ENCODE measurements at regions not wholly inside any gene's neighbourhood (a gene's known extent, or its start where the extent isn't known, plus 50 kb on each side); places are given as distances from the start of the nearest gene placed in this dataset.

GRCh38 chr7:92949748-92950147, 113.4 kb upstream of the CDK6 start:
- POLR2A ChIA-PET, result no interaction called here
- no peaks in the 10 kb centered on the region for H4K20me1 ChIP-seq (ENCODE audit: insufficient read depth)
- H3K9ac ChIP-seq, result no peak overlapping the region
- H2AFZ ChIP-seq (ENCODE audit: low read depth), result no peak overlapping the region
- H3K27me3 ChIP-seq (ENCODE audit: insufficient read depth), result no peaks in the 10 kb centered on the region
- H3K9me2 ChIP-seq, result no peaks in the 10 kb centered on the region
- peaks cover 0 to 2% of the 10 kb centered on the region in 2 experiments; a peak in 1 of 4 replicates for H3K4me1 ChIP-seq (ENCODE audit: control insufficient read depth in 1 of 2, insufficient read depth in 2 of 2, low read depth in 1 of 2, low read length in 1 of 2)
- H3K36me3 ChIP-seq (replicated peaks in 1 of 2; ENCODE audit: control insufficient read depth in 1 of 2, insufficient read depth in 2 of 2, low read length in 1 of 2), result no peaks in the 10 kb centered on the region
- no peaks in the 10 kb centered on the region for H3K79me2 ChIP-seq (ENCODE audit: insufficient read depth)
- no peak for DNase-seq
- TF ChIP-seq POLR2AphosphoS5 (IDR thresholded peaks at IDR 0.05; ENCODE audit: low read depth, low read length), result no peak
- TF ChIP-seq EP300 (IDR thresholded peaks at IDR 0.05; ENCODE audit: borderline replicate concordance in 1 of 2, low read depth in 1 of 2, low read length in 1 of 2), result no peak
- TF ChIP-seq, protein P1, sequence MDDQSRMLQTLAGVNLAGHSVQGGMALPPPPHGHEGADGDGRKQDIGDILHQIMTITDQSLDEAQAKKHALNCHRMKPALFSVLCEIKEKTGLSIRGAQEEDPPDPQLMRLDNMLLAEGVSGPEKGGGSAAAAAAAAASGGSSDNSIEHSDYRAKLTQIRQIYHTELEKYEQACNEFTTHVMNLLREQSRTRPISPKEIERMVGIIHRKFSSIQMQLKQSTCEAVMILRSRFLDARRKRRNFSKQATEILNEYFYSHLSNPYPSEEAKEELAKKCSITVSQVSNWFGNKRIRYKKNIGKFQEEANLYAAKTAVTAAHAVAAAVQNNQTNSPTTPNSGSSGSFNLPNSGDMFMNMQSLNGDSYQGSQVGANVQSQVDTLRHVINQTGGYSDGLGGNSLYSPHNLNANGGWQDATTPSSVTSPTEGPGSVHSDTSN (IDR thresholded peaks at IDR 0.05), result no peak
- H3K4me2 ChIP-seq, result no peak overlapping the region
- H3F3A ChIP-seq (replicated peaks; ENCODE audit: insufficient read depth), result no peaks in the 10 kb centered on the region
- 50% methylated on average over 1 of the region's 1 CpG for WGBS (ENCODE audit: low lambda C conversion rate)
- no peak overlapping the region for H3K4me3 ChIP-seq (ENCODE audit: low read depth in 2 of 2, low read length in 1 of 2)
- no peak overlapping the region for H3K27ac ChIP-seq (ENCODE audit: low read depth in 2 of 2, low read length in 1 of 2)
- no peaks in the 10 kb centered on the region for H3K9me3 ChIP-seq
- CTCF ChIA-PET, result interaction anchor here (0.7 to 1.3 kb wide), 2 partner anchors 12 to 194 kb away, joined by 3 to 6 read pairs; no protein-coding TSS in a partner anchor

GRCh38 chr7:92945840-92946239, 109.5 kb upstream of the CDK6 start:
- WGBS (ENCODE audit: low lambda C conversion rate), result 66% methylated on average over 4 of the region's 4 CpGs
- Histone ChIP-seq H3K36me3 (replicated peaks in 1 of 2; ENCODE audit: control insufficient read depth in 1 of 2, insufficient read depth in 2 of 2, low read length in 1 of 2) (no peaks in the 10 kb centered on the region), H3K79me2 (ENCODE audit: insufficient read depth) (no peaks in the 10 kb centered on the region), H3K27ac (ENCODE audit: low read depth in 2 of 2, low read length in 1 of 2) (no peak overlapping the region), H3K9ac (no peak overlapping the region), H3F3A (replicated peaks; ENCODE audit: insufficient read depth) (no peaks in the 10 kb centered on the region), H3K27me3 (ENCODE audit: insufficient read depth) (no peaks in the 10 kb centered on the region), H3K4me2 (no peak overlapping the region), H3K9me2 (no peaks in the 10 kb centered on the region), H3K4me1 (ENCODE audit: control insufficient read depth in 1 of 2, insufficient read depth in 2 of 2, low read depth in 1 of 2, low read length in 1 of 2) (peaks cover 0 to 4% of the 10 kb centered on the region in 2 experiments; a peak in 2 of 4 replicates), H2AFZ (ENCODE audit: low read depth) (no peak overlapping the region), H4K20me1 (ENCODE audit: insufficient read depth) (no peaks in the 10 kb centered on the region), H3K4me3 (ENCODE audit: low read depth in 2 of 2, low read length in 1 of 2) (no peak overlapping the region), H3K9me3 (no peaks in the 10 kb centered on the region)
- ChIA-PET CTCF (interaction anchor here (1.3 kb wide), 1 partner anchor 9 kb away, joined by 3 read pairs; no protein-coding TSS in a partner anchor), POLR2A (no interaction called here)
- no peak for DNase-seq
- no peak for TF ChIP-seq NRF1 (IDR thresholded peaks at IDR 0.05; ENCODE audit: low read depth, low read length)
- no peak for TF ChIP-seq RFX5 (IDR thresholded peaks at IDR 0.05; ENCODE audit: low read length)
- no peak for TF ChIP-seq EZH2phosphoT487 (IDR thresholded peaks at IDR 0.05; ENCODE audit: borderline replicate concordance, low read depth)
- no peak for TF ChIP-seq FOXJ3 (CRISPR knock-in tag; IDR thresholded peaks at IDR 0.05)
- TF ChIP-seq JUND (IDR thresholded peaks at IDR 0.05), result no peak
- no peak for TF ChIP-seq YY1 (IDR thresholded peaks at IDR 0.05; ENCODE audit: low read depth)
- no peak for TF ChIP-seq FOSL2 (IDR thresholded peaks at IDR 0.05; ENCODE audit: borderline replicate concordance, low read depth)
- TF ChIP-seq, protein P2, sequence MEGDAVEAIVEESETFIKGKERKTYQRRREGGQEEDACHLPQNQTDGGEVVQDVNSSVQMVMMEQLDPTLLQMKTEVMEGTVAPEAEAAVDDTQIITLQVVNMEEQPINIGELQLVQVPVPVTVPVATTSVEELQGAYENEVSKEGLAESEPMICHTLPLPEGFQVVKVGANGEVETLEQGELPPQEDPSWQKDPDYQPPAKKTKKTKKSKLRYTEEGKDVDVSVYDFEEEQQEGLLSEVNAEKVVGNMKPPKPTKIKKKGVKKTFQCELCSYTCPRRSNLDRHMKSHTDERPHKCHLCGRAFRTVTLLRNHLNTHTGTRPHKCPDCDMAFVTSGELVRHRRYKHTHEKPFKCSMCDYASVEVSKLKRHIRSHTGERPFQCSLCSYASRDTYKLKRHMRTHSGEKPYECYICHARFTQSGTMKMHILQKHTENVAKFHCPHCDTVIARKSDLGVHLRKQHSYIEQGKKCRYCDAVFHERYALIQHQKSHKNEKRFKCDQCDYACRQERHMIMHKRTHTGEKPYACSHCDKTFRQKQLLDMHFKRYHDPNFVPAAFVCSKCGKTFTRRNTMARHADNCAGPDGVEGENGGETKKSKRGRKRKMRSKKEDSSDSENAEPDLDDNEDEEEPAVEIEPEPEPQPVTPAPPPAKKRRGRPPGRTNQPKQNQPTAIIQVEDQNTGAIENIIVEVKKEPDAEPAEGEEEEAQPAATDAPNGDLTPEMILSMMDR (IDR thresholded peaks at IDR 0.05), result no peak
- TF ChIP-seq, protein P3, sequence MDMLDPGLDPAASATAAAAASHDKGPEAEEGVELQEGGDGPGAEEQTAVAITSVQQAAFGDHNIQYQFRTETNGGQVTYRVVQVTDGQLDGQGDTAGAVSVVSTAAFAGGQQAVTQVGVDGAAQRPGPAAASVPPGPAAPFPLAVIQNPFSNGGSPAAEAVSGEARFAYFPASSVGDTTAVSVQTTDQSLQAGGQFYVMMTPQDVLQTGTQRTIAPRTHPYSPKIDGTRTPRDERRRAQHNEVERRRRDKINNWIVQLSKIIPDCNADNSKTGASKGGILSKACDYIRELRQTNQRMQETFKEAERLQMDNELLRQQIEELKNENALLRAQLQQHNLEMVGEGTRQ (IDR thresholded peaks at IDR 0.05; ENCODE audit: borderline replicate concordance, low read depth, low read length), result no peak
- no peak for TF ChIP-seq GABPA (IDR thresholded peaks at IDR 0.05; ENCODE audit: low read depth)

Data from SK-N-SH (cell line).